ENCODE measurements at regions not wholly inside any gene's neighbourhood (a gene's known extent, or its start where the extent isn't known, plus 50 kb on each side); places are given as distances from the start of the nearest gene placed in this dataset.

DNA sequence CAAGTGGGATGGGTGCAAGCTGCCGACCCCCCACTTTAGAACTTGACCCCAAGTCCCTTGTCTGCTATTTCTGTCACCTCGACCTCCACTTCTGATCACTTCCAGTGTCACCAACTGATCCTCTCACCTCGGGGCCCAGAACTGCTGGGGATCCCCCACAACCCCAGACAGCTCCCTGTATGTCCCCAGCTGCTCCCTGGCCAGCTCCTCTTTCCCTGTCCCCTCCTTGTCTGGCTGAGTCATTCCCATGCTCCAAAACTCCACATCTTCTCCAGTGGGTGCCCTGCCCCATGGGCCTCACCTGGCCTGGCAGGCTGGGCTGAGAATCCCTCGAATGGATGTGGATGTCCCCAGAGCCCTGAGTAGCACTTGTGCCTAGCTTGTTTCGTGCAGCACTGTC, 154.3 kb upstream of the PCBD1 start:
- no peak for TF ChIP-seq EZH2 (IDR thresholded peaks at IDR 0.05)
- no peak for TF ChIP-seq POLR2AphosphoS5 (IDR thresholded peaks at IDR 0.05; ENCODE audit: low read depth, low read length)
- TF ChIP-seq, protein P1, sequence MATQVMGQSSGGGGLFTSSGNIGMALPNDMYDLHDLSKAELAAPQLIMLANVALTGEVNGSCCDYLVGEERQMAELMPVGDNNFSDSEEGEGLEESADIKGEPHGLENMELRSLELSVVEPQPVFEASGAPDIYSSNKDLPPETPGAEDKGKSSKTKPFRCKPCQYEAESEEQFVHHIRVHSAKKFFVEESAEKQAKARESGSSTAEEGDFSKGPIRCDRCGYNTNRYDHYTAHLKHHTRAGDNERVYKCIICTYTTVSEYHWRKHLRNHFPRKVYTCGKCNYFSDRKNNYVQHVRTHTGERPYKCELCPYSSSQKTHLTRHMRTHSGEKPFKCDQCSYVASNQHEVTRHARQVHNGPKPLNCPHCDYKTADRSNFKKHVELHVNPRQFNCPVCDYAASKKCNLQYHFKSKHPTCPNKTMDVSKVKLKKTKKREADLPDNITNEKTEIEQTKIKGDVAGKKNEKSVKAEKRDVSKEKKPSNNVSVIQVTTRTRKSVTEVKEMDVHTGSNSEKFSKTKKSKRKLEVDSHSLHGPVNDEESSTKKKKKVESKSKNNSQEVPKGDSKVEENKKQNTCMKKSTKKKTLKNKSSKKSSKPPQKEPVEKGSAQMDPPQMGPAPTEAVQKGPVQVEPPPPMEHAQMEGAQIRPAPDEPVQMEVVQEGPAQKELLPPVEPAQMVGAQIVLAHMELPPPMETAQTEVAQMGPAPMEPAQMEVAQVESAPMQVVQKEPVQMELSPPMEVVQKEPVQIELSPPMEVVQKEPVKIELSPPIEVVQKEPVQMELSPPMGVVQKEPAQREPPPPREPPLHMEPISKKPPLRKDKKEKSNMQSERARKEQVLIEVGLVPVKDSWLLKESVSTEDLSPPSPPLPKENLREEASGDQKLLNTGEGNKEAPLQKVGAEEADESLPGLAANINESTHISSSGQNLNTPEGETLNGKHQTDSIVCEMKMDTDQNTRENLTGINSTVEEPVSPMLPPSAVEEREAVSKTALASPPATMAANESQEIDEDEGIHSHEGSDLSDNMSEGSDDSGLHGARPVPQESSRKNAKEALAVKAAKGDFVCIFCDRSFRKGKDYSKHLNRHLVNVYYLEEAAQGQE (IDR thresholded peaks at IDR 0.05; ENCODE audit: low read depth), result no peak
- TF ChIP-seq, protein P2, sequence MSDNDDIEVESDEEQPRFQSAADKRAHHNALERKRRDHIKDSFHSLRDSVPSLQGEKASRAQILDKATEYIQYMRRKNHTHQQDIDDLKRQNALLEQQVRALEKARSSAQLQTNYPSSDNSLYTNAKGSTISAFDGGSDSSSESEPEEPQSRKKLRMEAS (IDR thresholded peaks at IDR 0.05), result no peak
- TF ChIP-seq JUND (IDR thresholded peaks at IDR 0.05), result no peak
- TF ChIP-seq CEBPB (IDR thresholded peaks at IDR 0.05; ENCODE audit: low read depth), result no peak
- TF ChIP-seq POLR2A (IDR thresholded peaks at IDR 0.05; ENCODE audit: borderline replicate concordance, extremely low read depth, insufficient read depth, insufficient read length), result no peak
- TF ChIP-seq, protein P3, sequence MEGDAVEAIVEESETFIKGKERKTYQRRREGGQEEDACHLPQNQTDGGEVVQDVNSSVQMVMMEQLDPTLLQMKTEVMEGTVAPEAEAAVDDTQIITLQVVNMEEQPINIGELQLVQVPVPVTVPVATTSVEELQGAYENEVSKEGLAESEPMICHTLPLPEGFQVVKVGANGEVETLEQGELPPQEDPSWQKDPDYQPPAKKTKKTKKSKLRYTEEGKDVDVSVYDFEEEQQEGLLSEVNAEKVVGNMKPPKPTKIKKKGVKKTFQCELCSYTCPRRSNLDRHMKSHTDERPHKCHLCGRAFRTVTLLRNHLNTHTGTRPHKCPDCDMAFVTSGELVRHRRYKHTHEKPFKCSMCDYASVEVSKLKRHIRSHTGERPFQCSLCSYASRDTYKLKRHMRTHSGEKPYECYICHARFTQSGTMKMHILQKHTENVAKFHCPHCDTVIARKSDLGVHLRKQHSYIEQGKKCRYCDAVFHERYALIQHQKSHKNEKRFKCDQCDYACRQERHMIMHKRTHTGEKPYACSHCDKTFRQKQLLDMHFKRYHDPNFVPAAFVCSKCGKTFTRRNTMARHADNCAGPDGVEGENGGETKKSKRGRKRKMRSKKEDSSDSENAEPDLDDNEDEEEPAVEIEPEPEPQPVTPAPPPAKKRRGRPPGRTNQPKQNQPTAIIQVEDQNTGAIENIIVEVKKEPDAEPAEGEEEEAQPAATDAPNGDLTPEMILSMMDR (IDR thresholded peaks at IDR 0.05 in 2 of 3, conservative IDR thresholded peaks at IDR 0.05 in 1 of 3; ENCODE audit: borderline replicate concordance in 1 of 3, insufficient read depth in 1 of 3, low read depth in 2 of 3, low read length in 2 of 3), result no peak
- no peak for TF ChIP-seq YY1 (IDR thresholded peaks at IDR 0.05; ENCODE audit: extremely low read depth, insufficient replicate concordance, low read depth, low read length)
- no peak for TF ChIP-seq SIN3A (IDR thresholded peaks at IDR 0.05; ENCODE audit: low read depth)

Data from HCT116 (cell line).